Ovary (tissue), 3 donors: ENCODE measurements at regions not wholly inside any gene's neighbourhood (a gene's known extent, or its start where the extent isn't known, plus 50 kb on each side); places are given as distances from the start of the nearest gene placed in this dataset.

Experiments used
- POLR2A ChIP-seq: fragments of 450-650 bp; IDR thresholded peaks from one replicate; pipeline ENCODE4 v1.6.1; 2017; ENCODE audit warnings: antibody characterized with exemption, mild to moderate bottlenecking, moderate library complexity
- TF ChIP-seq, protein P1 (sequence below), 3 donors: fragments of 450-650 bp in 2 of 3; fragments of 200-600 bp in 1 of 3; IDR thresholded peaks; one replicate each; pipeline versions ENCODE4 v1.5.1 to v1.8.0; 2016 to 2022; ENCODE audit warnings: antibody characterized with exemption in 3 of 3, mild to moderate bottlenecking in 1 of 3
- donor health status: DM: no; HTN: no; CAD: no.

DNA sequence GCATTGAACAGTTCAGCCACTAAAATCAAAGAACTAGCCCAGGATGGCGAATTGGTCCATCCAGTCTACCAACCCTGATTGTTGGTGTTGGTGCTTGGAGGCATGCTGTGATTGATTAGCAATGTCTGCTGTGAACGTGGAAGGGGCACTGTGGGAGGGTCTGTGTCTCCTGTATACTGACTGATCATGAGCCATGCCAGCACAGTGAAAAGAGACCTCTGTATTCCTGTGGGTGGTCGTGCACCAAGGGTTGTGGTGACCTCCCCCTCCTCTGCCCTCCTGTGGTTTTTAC lies 63.0 kb upstream of the DLK1 start:
- no peak for TF ChIP-seq POLR2A
- TF ChIP-seq, protein P1, sequence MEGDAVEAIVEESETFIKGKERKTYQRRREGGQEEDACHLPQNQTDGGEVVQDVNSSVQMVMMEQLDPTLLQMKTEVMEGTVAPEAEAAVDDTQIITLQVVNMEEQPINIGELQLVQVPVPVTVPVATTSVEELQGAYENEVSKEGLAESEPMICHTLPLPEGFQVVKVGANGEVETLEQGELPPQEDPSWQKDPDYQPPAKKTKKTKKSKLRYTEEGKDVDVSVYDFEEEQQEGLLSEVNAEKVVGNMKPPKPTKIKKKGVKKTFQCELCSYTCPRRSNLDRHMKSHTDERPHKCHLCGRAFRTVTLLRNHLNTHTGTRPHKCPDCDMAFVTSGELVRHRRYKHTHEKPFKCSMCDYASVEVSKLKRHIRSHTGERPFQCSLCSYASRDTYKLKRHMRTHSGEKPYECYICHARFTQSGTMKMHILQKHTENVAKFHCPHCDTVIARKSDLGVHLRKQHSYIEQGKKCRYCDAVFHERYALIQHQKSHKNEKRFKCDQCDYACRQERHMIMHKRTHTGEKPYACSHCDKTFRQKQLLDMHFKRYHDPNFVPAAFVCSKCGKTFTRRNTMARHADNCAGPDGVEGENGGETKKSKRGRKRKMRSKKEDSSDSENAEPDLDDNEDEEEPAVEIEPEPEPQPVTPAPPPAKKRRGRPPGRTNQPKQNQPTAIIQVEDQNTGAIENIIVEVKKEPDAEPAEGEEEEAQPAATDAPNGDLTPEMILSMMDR (IDR thresholded peaks at IDR 0.05), result no peak
